ENCODE measurements at regions not wholly inside any gene's neighbourhood (a gene's known extent, or its start where the extent isn't known, plus 50 kb on each side); places are given as distances from the start of the nearest gene placed in this dataset.

- no peaks in the 10 kb centered on the region for H3K4me1 ChIP-seq
- TF ChIP-seq CTCF (IDR thresholded peaks at IDR 0.05), result no peak
- H2AFZ ChIP-seq, result no peak overlapping the region
- H3K9ac ChIP-seq, result no peak overlapping the region
- H3K27me3 ChIP-seq (ENCODE audit: control insufficient read depth, insufficient read depth, low read length), result no peaks in the 10 kb centered on the region
- no peak overlapping the region for H3K4me2 ChIP-seq (ENCODE audit: low read length)
- H3K27ac ChIP-seq, result no peak overlapping the region
- H3K79me2 ChIP-seq, result no peaks in the 10 kb centered on the region
- H3K9me3 ChIP-seq (ENCODE audit: control insufficient read depth, low read length), result no peaks in the 10 kb centered on the region
- no peaks in the 10 kb centered on the region for H3K36me3 ChIP-seq (ENCODE audit: control insufficient read depth, insufficient read depth, low read length)
- no peak overlapping the region for H3K4me3 ChIP-seq (ENCODE audit: low read depth, low read length)
These were observed 108.4 kb upstream of the NBEA start for GRCh38 chr13:34833562-34834182.

- H3K27ac ChIP-seq, result no peak overlapping the region
- no peaks in the 10 kb centered on the region for H3K9me3 ChIP-seq (ENCODE audit: control insufficient read depth, low read length)
- H3K79me2 ChIP-seq, result no peaks in the 10 kb centered on the region
- TF ChIP-seq CTCF (IDR thresholded peaks at IDR 0.05), result no peak
- H3K9ac ChIP-seq, result no peak overlapping the region
- no peak overlapping the region for H2AFZ ChIP-seq
- no peaks in the 10 kb centered on the region for H3K27me3 ChIP-seq (ENCODE audit: control insufficient read depth, insufficient read depth, low read length)
- H3K4me2 ChIP-seq (ENCODE audit: low read length), result no peak overlapping the region
- no peaks in the 10 kb centered on the region for H3K36me3 ChIP-seq (ENCODE audit: control insufficient read depth, insufficient read depth, low read length)
- H3K4me1 ChIP-seq, result no peaks in the 10 kb centered on the region
- no peak overlapping the region for H3K4me3 ChIP-seq (ENCODE audit: low read depth, low read length)
These were observed 99.6 kb upstream of the NBEA start for GRCh38 chr13:34842466-34842865.

GRCh38 chr13:34847766-34848165, 94.3 kb upstream of the NBEA start:
- no peaks in the 10 kb centered on the region for H3K27me3 ChIP-seq (ENCODE audit: control insufficient read depth, insufficient read depth, low read length)
- TF ChIP-seq CTCF (IDR thresholded peaks at IDR 0.05), result no peak

GRCh38 chr13:34849406-34849805, 92.7 kb upstream of the NBEA start:
- H3K27me3 ChIP-seq (ENCODE audit: control insufficient read depth, insufficient read depth, low read length), result no peaks in the 10 kb centered on the region
- TF ChIP-seq CTCF (IDR thresholded peaks at IDR 0.05), result no peak
- H3K4me1 ChIP-seq, result no peaks in the 10 kb centered on the region
- no peak overlapping the region for H3K9ac ChIP-seq
- H3K9me3 ChIP-seq (ENCODE audit: control insufficient read depth, low read length), result no peaks in the 10 kb centered on the region
- no peak overlapping the region for H3K4me2 ChIP-seq (ENCODE audit: low read length)
- no peak overlapping the region for H3K27ac ChIP-seq
- no peak overlapping the region for H3K4me3 ChIP-seq (ENCODE audit: low read depth, low read length)
- no peaks in the 10 kb centered on the region for H3K79me2 ChIP-seq
- H3K36me3 ChIP-seq (ENCODE audit: control insufficient read depth, insufficient read depth, low read length), result no peaks in the 10 kb centered on the region
- no peak overlapping the region for H2AFZ ChIP-seq

More at GRCh38 chr13:34847766-34848165, 94.3 kb upstream of the NBEA start:
- no peak overlapping the region for H3K27ac ChIP-seq
- no peak overlapping the region for H3K4me2 ChIP-seq (ENCODE audit: low read length)
- no peaks in the 10 kb centered on the region for H3K36me3 ChIP-seq (ENCODE audit: control insufficient read depth, insufficient read depth, low read length)
- no peak overlapping the region for H3K4me3 ChIP-seq (ENCODE audit: low read depth, low read length)
- H2AFZ ChIP-seq, result no peak overlapping the region
- H3K79me2 ChIP-seq, result no peaks in the 10 kb centered on the region
- no peaks in the 10 kb centered on the region for H3K4me1 ChIP-seq
- H3K9me3 ChIP-seq (ENCODE audit: control insufficient read depth, low read length), result no peaks in the 10 kb centered on the region
- H3K9ac ChIP-seq, result no peak overlapping the region

GRCh38 chr13:34853161-34853560, 88.9 kb upstream of the NBEA start:
- Histone ChIP-seq H3K36me3 (ENCODE audit: control insufficient read depth, insufficient read depth, low read length) (no peaks in the 10 kb centered on the region), H3K4me1 (no peaks in the 10 kb centered on the region), H3K27me3 (ENCODE audit: control insufficient read depth, insufficient read depth, low read length) (no peaks in the 10 kb centered on the region), H3K79me2 (no peaks in the 10 kb centered on the region), H2AFZ (no peak overlapping the region), H3K27ac (no peak overlapping the region), H3K4me2 (ENCODE audit: low read length) (no peak overlapping the region), H3K4me3 (ENCODE audit: low read depth, low read length) (no peak overlapping the region), H3K9ac (no peak overlapping the region), H3K9me3 (ENCODE audit: control insufficient read depth, low read length) (no peaks in the 10 kb centered on the region)
- TF ChIP-seq CTCF (IDR thresholded peaks at IDR 0.05), result no peak
